H1 (cell line): ENCODE measurements at regions not wholly inside any gene's neighbourhood (a gene's known extent, or its start where the extent isn't known, plus 50 kb on each side); places are given as distances from the start of the nearest gene placed in this dataset.
A peak's percentile ranks its signal among the peaks of the same experiment; 100 is the strongest.

Experiments used
- CTCF ChIA-PET: fragments of 300-600 bp; sonication (Branson Sonifier 250); formaldehyde crosslinking; loops from one replicate; lab custom pipeline; 2021; ENCODE audit not compliant: partially characterized antibody; lab: Charles Lee
- POLR2A ChIA-PET: fragments of 300-600 bp; sonication (Branson Sonifier 250); formaldehyde crosslinking; loops from one replicate; lab custom pipeline; 2021; ENCODE audit warnings: inconsistent platforms; ENCODE audit not compliant: partially characterized antibody; lab: Charles Lee
- DNase-seq, 2 experiments: peaks; one replicate each; pipeline versions ENCODE4 v3.0.0 to v3.0.0-alpha.2; 2010 to 2022; ENCODE audit warnings: low spot score in 2 of 2, low read depth in 1 of 2, mixed read lengths in 1 of 2
- FAIRE-seq: peaks from 2 replicates; lab custom pipeline; 2011; peaks lifted over from hg19 to GRCh38; lab: Jason Lieb, UNC
- H2AFZ ChIP-seq: 2 replicates; pipeline ENCODE4 v1.8.1; 2012; ENCODE audit warnings: low read length, inconsistent platforms
- H2AK5ac ChIP-seq: 2 replicates; pipeline ENCODE4 v1.6.1; 2013; ENCODE audit warnings: low read depth, low read length
- H2BK120ac ChIP-seq: replicated peaks from 2 replicates; pipeline ENCODE3; 2013; ENCODE audit warnings: low read depth, low read length, inconsistent platforms
- H2BK12ac ChIP-seq: 2 replicates; pipeline ENCODE4 v1.6.1; 2013; ENCODE audit warnings: low read depth, low read length
- H2BK15ac ChIP-seq: 2 replicates; pipeline ENCODE4 v1.6.1; 2013; ENCODE audit warnings: low read length
- H2BK20ac ChIP-seq: 2 replicates; pipeline ENCODE4 v1.6.1; 2013; ENCODE audit warnings: low read length
- H2BK5ac ChIP-seq: 2 replicates; pipeline ENCODE4 v1.6.1; 2013; ENCODE audit warnings: low read depth, low read length
- H3K14ac ChIP-seq: 2 replicates; pipeline ENCODE4 v1.6.1; 2013; ENCODE audit warnings: inconsistent platforms; ENCODE audit not compliant: insufficient read length
- H3K18ac ChIP-seq: 2 replicates; pipeline ENCODE4 v1.6.1; 2013; ENCODE audit warnings: low read length; ENCODE audit errors: extremely low read depth
- H3K23ac ChIP-seq: 2 replicates; pipeline ENCODE4 v1.6.1; 2013; ENCODE audit warnings: inconsistent platforms; ENCODE audit not compliant: insufficient read length
- H3K23me2 ChIP-seq: 2 replicates; pipeline ENCODE4 v1.6.1; 2013; ENCODE audit warnings: low read depth, low read length
- H3K27ac ChIP-seq: 2 replicates; pipeline ENCODE4 v1.6.1; 2011; ENCODE audit warnings: low read depth, low read length, inconsistent platforms
- H3K27me3 ChIP-seq, 4 experiments: replicated peaks in 1 of 4; 1 replicate in 1 of 4; 2 replicates in 3 of 4; pipeline versions ENCODE4 v1.6.1 to v1.8.1; 2011 to 2013; ENCODE audit warnings: low read length in 3 of 4, mild to moderate bottlenecking in 3 of 4, inconsistent platforms in 2 of 4, mixed read lengths in 2 of 4, moderate library complexity in 1 of 4; ENCODE audit not compliant: control insufficient read depth in 3 of 4, insufficient read depth in 3 of 4; ENCODE audit errors: extremely low read depth in 1 of 4
- H3K36me3 ChIP-seq, 4 experiments: 2 replicates each; pipeline versions ENCODE4 v1.6.1 to v1.8.1; 2011 to 2013; ENCODE audit warnings: mild to moderate bottlenecking in 4 of 4, low read length in 3 of 4, moderate library complexity in 2 of 4, control low read depth in 1 of 4, inconsistent platforms in 1 of 4; ENCODE audit not compliant: insufficient read depth in 4 of 4, control insufficient read depth in 2 of 4
- H3K4ac ChIP-seq: replicated peaks from 2 replicates; pipeline ENCODE3; 2013; ENCODE audit warnings: low read length, low read depth, mixed read lengths, inconsistent platforms; ENCODE audit not compliant: insufficient read length
- H3K4me1 ChIP-seq, 4 experiments: replicated peaks in 1 of 4; 1 replicate in 1 of 4; 2 replicates in 3 of 4; pipeline versions ENCODE4 v1.6.1 to v1.8.1; 2011 to 2013; ENCODE audit warnings: low read length in 3 of 4, inconsistent platforms in 2 of 4, mixed read lengths in 1 of 4; ENCODE audit not compliant: insufficient read depth in 4 of 4, control insufficient read depth in 3 of 4
- H3K4me2 ChIP-seq, 2 experiments: 2 replicates each; pipeline versions ENCODE4 v1.6.1 to v1.8.1; 2011 to 2013; ENCODE audit warnings: low read depth in 2 of 2, low read length in 2 of 2, control low read depth in 1 of 2, inconsistent platforms in 1 of 2, mild to moderate bottlenecking in 1 of 2; ENCODE audit not compliant: insufficient read depth in 1 of 2
- H3K4me3 ChIP-seq, 4 experiments: fragments of 200-600, 300-600 bp in 1 of 4; sonication (generic), shearing (Covaris generic), sonication (Bioruptor Twin) in 1 of 4; 2 replicates each; pipeline versions ENCODE4 v1.5.1 to v1.8.1; 2011 to 2016; ENCODE audit warnings: low read length in 4 of 4, low read depth in 3 of 4, control low read depth in 2 of 4, inconsistent platforms in 2 of 4, mild to moderate bottlenecking in 2 of 4, mixed read lengths in 1 of 4, moderate library complexity in 1 of 4; ENCODE audit not compliant: insufficient read depth in 2 of 4; ENCODE audit errors: extremely low read depth in 1 of 4
- H3K56ac ChIP-seq: replicated peaks from 2 replicates; pipeline ENCODE3; 2013; ENCODE audit warnings: low read depth, mild to moderate bottlenecking, mixed read lengths, low read length, inconsistent platforms; ENCODE audit not compliant: insufficient read length
- H3K79me1 ChIP-seq: 2 replicates; pipeline ENCODE4 v1.6.1; 2013; ENCODE audit warnings: low read depth, low read length, control low read depth
- H3K79me2 ChIP-seq, 2 experiments: 2 replicates each; pipeline versions ENCODE4 v1.6.1 to v1.8.1; 2012 to 2013; ENCODE audit warnings: low read length in 2 of 2, mild to moderate bottlenecking in 2 of 2, inconsistent platforms in 1 of 2; ENCODE audit not compliant: insufficient read depth in 2 of 2, control insufficient read depth in 1 of 2
- H3K9ac ChIP-seq, 4 experiments: replicated peaks in 1 of 4; 1 replicate in 1 of 4; 2 replicates in 3 of 4; pipeline versions ENCODE4 v1.6.1 to v1.8.1; 2011 to 2013; ENCODE audit warnings: low read depth in 3 of 4, low read length in 3 of 4, control low read depth in 2 of 4, mild to moderate bottlenecking in 2 of 4, moderate library complexity in 2 of 4, inconsistent platforms in 1 of 4; ENCODE audit errors: extremely low read depth in 1 of 4
- H3K9me3 ChIP-seq, 2 experiments: 2 replicates each; pipeline versions ENCODE4 v1.6.1 to v1.8.1; 2012 to 2013; ENCODE audit warnings: mild to moderate bottlenecking in 2 of 2, moderate library complexity in 2 of 2, control low read depth in 1 of 2, inconsistent platforms in 1 of 2, low read depth in 1 of 2, low read length in 1 of 2, mixed read lengths in 1 of 2; ENCODE audit not compliant: insufficient read depth in 2 of 2
- H4K20me1 ChIP-seq, 2 experiments: replicated peaks in 1 of 2; 2 replicates each; pipeline versions ENCODE3 to v1.8.1; 2011 to 2013; ENCODE audit warnings: inconsistent platforms in 2 of 2, low read length in 2 of 2, mild to moderate bottlenecking in 1 of 2; ENCODE audit not compliant: insufficient read depth in 2 of 2, control insufficient read depth in 1 of 2
- H4K5ac ChIP-seq: 2 replicates; pipeline ENCODE4 v1.6.1; 2013; ENCODE audit warnings: low read length, low read depth, mixed read lengths, inconsistent platforms; ENCODE audit not compliant: insufficient read length
- H4K8ac ChIP-seq: 2 replicates; pipeline ENCODE4 v1.8.0; 2013; ENCODE audit warnings: mild to moderate bottlenecking, moderate library complexity, low read length, inconsistent platforms; ENCODE audit not compliant: insufficient read depth; ENCODE audit errors: extremely low read depth
- H4K91ac ChIP-seq: replicated peaks from 2 replicates; pipeline ENCODE3; 2013; ENCODE audit warnings: low read length, mixed read lengths, inconsistent platforms; ENCODE audit not compliant: insufficient read length
- BCL11A ChIP-seq, 2 experiments: IDR thresholded peaks; one replicate each; pipeline ENCODE4 v1.6.1; 2011; ENCODE audit warnings: low read depth in 2 of 2, low read length in 2 of 2, mild to moderate bottlenecking in 2 of 2
- CHD1 ChIP-seq: IDR thresholded peaks from 2 replicates; pipeline ENCODE4 v1.6.1; 2012; ENCODE audit warnings: low read depth, low read length, improper control_type of control experiment
- JUND ChIP-seq: IDR thresholded peaks from 2 replicates; pipeline ENCODE4 v1.6.1; 2011; ENCODE audit warnings: mild to moderate bottlenecking, improper control_type of control experiment, low read length
- MAFK ChIP-seq: IDR thresholded peaks from 2 replicates; pipeline ENCODE4 v1.6.1; 2012; ENCODE audit warnings: low read depth, mild to moderate bottlenecking, improper control_type of control experiment, low read length
- NRF1 ChIP-seq: IDR thresholded peaks from 2 replicates; pipeline ENCODE4 v1.6.1; 2011; ENCODE audit warnings: mild to moderate bottlenecking, low read depth, low read length, improper control_type of control experiment
- POLR2A ChIP-seq, 2 experiments: IDR thresholded peaks; 1 replicate in 1 of 2; 2 replicates in 1 of 2; pipeline ENCODE4 v1.6.1; 2011; ENCODE audit warnings: low read depth in 2 of 2, low read length in 2 of 2, mild to moderate bottlenecking in 2 of 2; ENCODE audit errors: control extremely low read depth in 1 of 2
- POLR2AphosphoS5 ChIP-seq: IDR thresholded peaks from 2 replicates; pipeline ENCODE4 v1.6.1; 2011; ENCODE audit warnings: low read depth, low read length
- SP1 ChIP-seq: IDR thresholded peaks from 2 replicates; pipeline ENCODE4 v1.6.1; 2011; ENCODE audit warnings: low read depth, low read length
- SP4 ChIP-seq: IDR thresholded peaks from 2 replicates; pipeline ENCODE4 v1.6.1; 2012; ENCODE audit warnings: low read length, inconsistent platforms
- SUZ12 ChIP-seq: fragments of 200-600 bp; sonication (generic); IDR thresholded peaks from 2 replicates; pipeline ENCODE4 v1.6.1; 2012; ENCODE audit warnings: mild to moderate bottlenecking, inconsistent platforms, low read length, moderate library complexity, mixed read lengths
- TAF1 ChIP-seq: IDR thresholded peaks from 2 replicates; pipeline ENCODE4 v1.6.1; 2011; ENCODE audit warnings: mild to moderate bottlenecking, low read depth, low read length
- ZNF274 ChIP-seq: IDR thresholded peaks from 2 replicates; pipeline ENCODE4 v1.7.0; 2012; ENCODE audit warnings: low read length, borderline replicate concordance; ENCODE audit errors: extremely low read depth
- WGBS, 2 experiments: shearing (Covaris generic) in 1 of 2; methylation state at CpG; one replicate each; pipeline versions ENCODE4 v1.1.6 to v1.1.7; 2013 to 2015; ENCODE audit warnings: low lambda C conversion rate in 2 of 2, mixed read lengths in 2 of 2, inconsistent platforms in 1 of 2, low coverage in 1 of 2, missing lambda C conversion rate in 1 of 2; ENCODE audit not compliant: insufficient replicate concordance in 2 of 2, insufficient coverage in 1 of 2, insufficient read length in 1 of 2; ENCODE audit errors: extremely low coverage in 1 of 2, missing lambda C conversion rate in 1 of 2; 5-methylcytosine and 5-hydroxymethylcytosine counted together
- TF ChIP-seq, protein P1 (sequence below): IDR thresholded peaks from 2 replicates; pipeline ENCODE4 v1.6.1; 2012; ENCODE audit warnings: low read length, inconsistent platforms

- H2BK20ac ChIP-seq: 0 out of 2 replicates have a peak overlapping the region, but pooled peaks have one; percentile 32
- no peaks in the 10 kb centered on the region for H3K27me3 ChIP-seq
- H3K9ac ChIP-seq: no peak overlapping the region
- H3K18ac ChIP-seq: no peak overlapping the region; the same call in 1 of the 2 replicates
- peaks cover 0 to 10% (median 7%) of the 10 kb centered on the region in 4 experiments; a peak in 5 of 7 replicates for H3K4me1 ChIP-seq
- no peak overlapping the region for H3K27ac ChIP-seq
- CTCF ChIA-PET: interaction anchor here (1.0 kb wide), 1 partner anchor 22 kb away, joined by 4 read pairs; no protein-coding TSS in a partner anchor
- no peak overlapping the region for H2BK12ac ChIP-seq
- no peak overlapping the region for H3K14ac ChIP-seq
- no peak overlapping the region for H2AK5ac ChIP-seq
- H4K5ac ChIP-seq: no peak overlapping the region
- H4K91ac ChIP-seq: no peak overlapping the region
- POLR2A ChIA-PET: no interaction called here
- FAIRE-seq (no peak), DNase-seq (no peak)
- H3K4me3 ChIP-seq: no peak overlapping the region
- no peak overlapping the region for H2AFZ ChIP-seq
- H2BK15ac ChIP-seq: no peak overlapping the region
- TF ChIP-seq BCL11A (IDR thresholded peaks at IDR 0.05; ENCODE audit: low read depth in 2 of 2, low read length in 2 of 2): no peak
- no peak for TF ChIP-seq SUZ12
- TF ChIP-seq, protein P1, sequence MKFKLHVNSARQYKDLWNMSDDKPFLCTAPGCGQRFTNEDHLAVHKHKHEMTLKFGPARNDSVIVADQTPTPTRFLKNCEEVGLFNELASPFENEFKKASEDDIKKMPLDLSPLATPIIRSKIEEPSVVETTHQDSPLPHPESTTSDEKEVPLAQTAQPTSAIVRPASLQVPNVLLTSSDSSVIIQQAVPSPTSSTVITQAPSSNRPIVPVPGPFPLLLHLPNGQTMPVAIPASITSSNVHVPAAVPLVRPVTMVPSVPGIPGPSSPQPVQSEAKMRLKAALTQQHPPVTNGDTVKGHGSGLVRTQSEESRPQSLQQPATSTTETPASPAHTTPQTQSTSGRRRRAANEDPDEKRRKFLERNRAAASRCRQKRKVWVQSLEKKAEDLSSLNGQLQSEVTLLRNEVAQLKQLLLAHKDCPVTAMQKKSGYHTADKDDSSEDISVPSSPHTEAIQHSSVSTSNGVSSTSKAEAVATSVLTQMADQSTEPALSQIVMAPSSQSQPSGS: no peak
- TF ChIP-seq TAF1: no peak
- TF ChIP-seq JUND: no peak
- TF ChIP-seq POLR2AphosphoS5: no peak
- TF ChIP-seq SP4: no peak
- TF ChIP-seq CHD1: no peak
- no peak for TF ChIP-seq POLR2A (IDR thresholded peaks at IDR 0.05; ENCODE audit: control extremely low read depth in 1 of 2, low read depth in 2 of 2, low read length in 2 of 2)
- TF ChIP-seq ZNF274: no peak
- TF ChIP-seq MAFK: no peak
- TF ChIP-seq SP1: no peak
- no peak for TF ChIP-seq NRF1
- no peak overlapping the region for H3K23ac ChIP-seq
- H2BK5ac ChIP-seq: no peak overlapping the region
- no peak overlapping the region for H4K8ac ChIP-seq
- no peaks in the 10 kb centered on the region for H4K20me1 ChIP-seq
- H3K4ac ChIP-seq: no peak overlapping the region
- H3K23me2 ChIP-seq: peaks cover 2% of the 10 kb centered on the region; the same call in 1 of the 2 replicates
- no peaks in the 10 kb centered on the region for H3K79me2 ChIP-seq
- H3K4me2 ChIP-seq: no peak overlapping the region
- no peak overlapping the region for H2BK120ac ChIP-seq
- H3K9me3 ChIP-seq: no peaks in the 10 kb centered on the region
- WGBS, 2 experiments: 93% methylated on average over 4 of the region's 4 CpGs; no CpG with 5 or more reads in 1 of the 2 experiments
- no peaks in the 10 kb centered on the region for H3K36me3 ChIP-seq
- H3K79me1 ChIP-seq: no peaks in the 10 kb centered on the region
- no peak overlapping the region for H3K56ac ChIP-seq
Observed at GRCh38 chr9:120040896-120041295, 539.1 kb downstream of the CDK5RAP2 start.
